ENCODE measurements at regions not wholly inside any gene's neighbourhood (a gene's known extent, or its start where the extent isn't known, plus 50 kb on each side); places are given as distances from the start of the nearest gene placed in this dataset.

DNA sequence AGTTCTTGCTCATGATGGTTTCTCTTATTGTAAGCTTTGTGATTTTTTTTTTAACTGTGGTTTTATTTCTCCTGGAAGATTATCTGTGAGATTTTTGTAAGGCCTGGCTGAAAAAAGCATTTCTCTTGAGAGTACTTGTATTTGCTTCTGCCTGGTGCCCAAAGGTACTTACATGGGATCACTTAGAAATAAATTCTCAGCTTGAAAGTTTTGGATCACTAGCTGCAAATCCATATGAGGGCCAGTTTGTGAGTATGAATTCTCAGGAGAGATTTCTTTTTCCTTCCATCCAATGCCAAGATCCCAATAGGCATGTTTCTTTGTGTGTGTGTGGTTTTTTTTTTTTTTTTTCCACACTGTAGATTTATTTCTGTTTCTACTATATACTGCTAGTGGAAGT, 1884.7 kb upstream of the PCDH7 start:
- no peaks in the 10 kb centered on the region for H3K36me3 ChIP-seq (ENCODE audit: control insufficient read depth, insufficient read depth, low read length)
- no peak overlapping the region for H3K4me3 ChIP-seq (ENCODE audit: low read depth in 2 of 2, low read length in 2 of 2)
- in situ Hi-C loops (cut with HindIII; ENCODE audit: low pct_unique_long_range_greater_than_20kb, low sequenced_read_pairs) = no loop called here
- TF ChIP-seq, protein P1, sequence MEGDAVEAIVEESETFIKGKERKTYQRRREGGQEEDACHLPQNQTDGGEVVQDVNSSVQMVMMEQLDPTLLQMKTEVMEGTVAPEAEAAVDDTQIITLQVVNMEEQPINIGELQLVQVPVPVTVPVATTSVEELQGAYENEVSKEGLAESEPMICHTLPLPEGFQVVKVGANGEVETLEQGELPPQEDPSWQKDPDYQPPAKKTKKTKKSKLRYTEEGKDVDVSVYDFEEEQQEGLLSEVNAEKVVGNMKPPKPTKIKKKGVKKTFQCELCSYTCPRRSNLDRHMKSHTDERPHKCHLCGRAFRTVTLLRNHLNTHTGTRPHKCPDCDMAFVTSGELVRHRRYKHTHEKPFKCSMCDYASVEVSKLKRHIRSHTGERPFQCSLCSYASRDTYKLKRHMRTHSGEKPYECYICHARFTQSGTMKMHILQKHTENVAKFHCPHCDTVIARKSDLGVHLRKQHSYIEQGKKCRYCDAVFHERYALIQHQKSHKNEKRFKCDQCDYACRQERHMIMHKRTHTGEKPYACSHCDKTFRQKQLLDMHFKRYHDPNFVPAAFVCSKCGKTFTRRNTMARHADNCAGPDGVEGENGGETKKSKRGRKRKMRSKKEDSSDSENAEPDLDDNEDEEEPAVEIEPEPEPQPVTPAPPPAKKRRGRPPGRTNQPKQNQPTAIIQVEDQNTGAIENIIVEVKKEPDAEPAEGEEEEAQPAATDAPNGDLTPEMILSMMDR (IDR thresholded peaks at IDR 0.05) = no peak
- TF ChIP-seq TCF7L2 (IDR thresholded peaks at IDR 0.05; ENCODE audit: low read depth, low read length) (no peak), POLR2AphosphoS5 (IDR thresholded peaks at IDR 0.05; ENCODE audit: low read depth, low read length) (no peak), SIN3A (IDR thresholded peaks at IDR 0.05; ENCODE audit: borderline replicate concordance, insufficient read depth, low read depth, low read length) (no peak)
- TF ChIP-seq, protein P2, sequence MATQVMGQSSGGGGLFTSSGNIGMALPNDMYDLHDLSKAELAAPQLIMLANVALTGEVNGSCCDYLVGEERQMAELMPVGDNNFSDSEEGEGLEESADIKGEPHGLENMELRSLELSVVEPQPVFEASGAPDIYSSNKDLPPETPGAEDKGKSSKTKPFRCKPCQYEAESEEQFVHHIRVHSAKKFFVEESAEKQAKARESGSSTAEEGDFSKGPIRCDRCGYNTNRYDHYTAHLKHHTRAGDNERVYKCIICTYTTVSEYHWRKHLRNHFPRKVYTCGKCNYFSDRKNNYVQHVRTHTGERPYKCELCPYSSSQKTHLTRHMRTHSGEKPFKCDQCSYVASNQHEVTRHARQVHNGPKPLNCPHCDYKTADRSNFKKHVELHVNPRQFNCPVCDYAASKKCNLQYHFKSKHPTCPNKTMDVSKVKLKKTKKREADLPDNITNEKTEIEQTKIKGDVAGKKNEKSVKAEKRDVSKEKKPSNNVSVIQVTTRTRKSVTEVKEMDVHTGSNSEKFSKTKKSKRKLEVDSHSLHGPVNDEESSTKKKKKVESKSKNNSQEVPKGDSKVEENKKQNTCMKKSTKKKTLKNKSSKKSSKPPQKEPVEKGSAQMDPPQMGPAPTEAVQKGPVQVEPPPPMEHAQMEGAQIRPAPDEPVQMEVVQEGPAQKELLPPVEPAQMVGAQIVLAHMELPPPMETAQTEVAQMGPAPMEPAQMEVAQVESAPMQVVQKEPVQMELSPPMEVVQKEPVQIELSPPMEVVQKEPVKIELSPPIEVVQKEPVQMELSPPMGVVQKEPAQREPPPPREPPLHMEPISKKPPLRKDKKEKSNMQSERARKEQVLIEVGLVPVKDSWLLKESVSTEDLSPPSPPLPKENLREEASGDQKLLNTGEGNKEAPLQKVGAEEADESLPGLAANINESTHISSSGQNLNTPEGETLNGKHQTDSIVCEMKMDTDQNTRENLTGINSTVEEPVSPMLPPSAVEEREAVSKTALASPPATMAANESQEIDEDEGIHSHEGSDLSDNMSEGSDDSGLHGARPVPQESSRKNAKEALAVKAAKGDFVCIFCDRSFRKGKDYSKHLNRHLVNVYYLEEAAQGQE (IDR thresholded peaks at IDR 0.05; ENCODE audit: insufficient read depth in 1 of 2, low read depth in 2 of 2, low read length in 1 of 2) = no peak
- H3K4me1 ChIP-seq (ENCODE audit: control insufficient read depth, insufficient read depth, low read length) = no peaks in the 10 kb centered on the region
- intact Hi-C loops (cut with micrococcal nuclease; ENCODE audit: unreplicated experiment) = no loop called here
- ATAC-seq (no peak), DNase-seq (ENCODE audit: low read depth, low spot score) (no peak)
- ChIA-PET CTCF (no interaction called here), POLR2A (no interaction called here)
- H3K27ac ChIP-seq (ENCODE audit: low read length) = no peak overlapping the region
- no peaks in the 10 kb centered on the region for H3K9me3 ChIP-seq (ENCODE audit: control insufficient read depth, insufficient read depth, low read depth, low read length)
- no TSS peak for BruUV-seq (replicated peaks)
- no peaks in the 10 kb centered on the region for H3K27me3 ChIP-seq (ENCODE audit: control insufficient read depth, insufficient read depth, low read length)

DNA sequence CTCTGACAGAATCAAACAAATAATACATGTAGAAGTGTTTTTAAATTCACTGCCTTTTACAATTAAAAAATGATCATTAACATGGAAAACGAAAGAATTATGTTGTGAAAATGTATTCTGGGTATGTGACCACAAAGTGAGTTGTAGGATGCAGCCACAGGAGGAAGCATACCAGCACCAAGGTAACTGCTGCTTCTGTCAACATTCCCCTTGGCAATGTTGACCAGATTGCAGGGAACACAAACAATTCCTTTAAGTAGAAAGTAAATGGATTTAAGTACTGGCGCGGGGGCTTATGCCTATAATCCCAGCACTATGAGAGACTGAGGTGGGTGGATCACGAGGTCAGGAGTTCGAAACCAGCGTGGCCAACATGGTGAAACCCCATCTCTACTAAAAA, 1877.9 kb upstream of the PCDH7 start:
- no peak for TF ChIP-seq TCF7L2 (IDR thresholded peaks at IDR 0.05; ENCODE audit: low read depth, low read length)
- TF ChIP-seq, protein P2 (IDR thresholded peaks at IDR 0.05; ENCODE audit: insufficient read depth in 1 of 2, low read depth in 2 of 2, low read length in 1 of 2) = no peak
- no peak for TF ChIP-seq SIN3A (IDR thresholded peaks at IDR 0.05; ENCODE audit: borderline replicate concordance, insufficient read depth, low read depth, low read length)
- TF ChIP-seq POLR2AphosphoS5 (IDR thresholded peaks at IDR 0.05; ENCODE audit: low read depth, low read length) = no peak
- TF ChIP-seq, protein P1 (IDR thresholded peaks at IDR 0.05) = no peak
- CTCF ChIA-PET = no interaction called here
- Histone ChIP-seq H3K4me1 (ENCODE audit: control insufficient read depth, insufficient read depth, low read length) (no peaks in the 10 kb centered on the region), H3K4me3 (ENCODE audit: low read depth in 2 of 2, low read length in 2 of 2) (no peak overlapping the region), H3K36me3 (ENCODE audit: control insufficient read depth, insufficient read depth, low read length) (no peaks in the 10 kb centered on the region), H3K9me3 (ENCODE audit: control insufficient read depth, insufficient read depth, low read depth, low read length) (no peaks in the 10 kb centered on the region), H3K27ac (ENCODE audit: low read length) (no peak overlapping the region), H3K27me3 (ENCODE audit: control insufficient read depth, insufficient read depth, low read length) (no peaks in the 10 kb centered on the region)
- intact Hi-C loops (cut with micrococcal nuclease; ENCODE audit: unreplicated experiment) = no loop called here
- no TSS peak for BruUV-seq (replicated peaks)
- POLR2A ChIA-PET = no interaction called here
- ATAC-seq = no peak
- in situ Hi-C loops (cut with HindIII; ENCODE audit: low pct_unique_long_range_greater_than_20kb, low sequenced_read_pairs) = no loop called here
- DNase-seq (ENCODE audit: low read depth, low spot score) = no peak

Measured in Panc1 (cell line).